HG03280 (cell line): ENCODE measurements at regions not wholly inside any gene's neighbourhood (a gene's known extent, or its start where the extent isn't known, plus 50 kb on each side); places are given as distances from the start of the nearest gene placed in this dataset.
"Not testable (repeated sequence)": the region's sequence is repeated elsewhere in the genome, so short reads cannot be mapped to it uniquely, and the experiment has no call there.

ENCODE experiments used
- ATAC-seq: cut with Tn5 transposase; IDR thresholded peaks from one replicate; pipeline ENCODE4 v1.9.1; 2021; ENCODE audit warnings: mild to moderate bottlenecking, moderate library complexity; ENCODE audit not compliant: unreplicated experiment

DNA sequence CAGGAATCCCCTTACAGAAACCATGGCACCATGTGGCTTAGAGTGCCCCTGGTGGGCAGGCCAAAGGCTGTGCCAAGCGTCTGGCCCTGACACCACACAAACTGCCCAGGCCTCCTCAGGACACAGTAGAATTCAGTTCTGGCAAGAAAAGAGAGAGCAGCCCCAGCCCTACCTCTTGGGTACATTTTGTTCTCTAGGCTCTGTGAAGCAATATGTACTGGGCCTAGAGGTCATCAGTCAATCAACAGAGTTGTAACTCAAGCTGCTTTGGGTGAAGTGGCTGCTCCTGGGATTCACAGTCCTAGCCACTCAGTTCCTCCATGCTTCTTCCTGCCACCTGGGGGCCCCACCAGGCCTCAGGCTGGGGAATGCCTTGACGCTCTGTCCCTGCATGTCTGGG lies 158.1 kb upstream of the MAMLD1 start:
- ATAC-seq: no peak

DNA sequence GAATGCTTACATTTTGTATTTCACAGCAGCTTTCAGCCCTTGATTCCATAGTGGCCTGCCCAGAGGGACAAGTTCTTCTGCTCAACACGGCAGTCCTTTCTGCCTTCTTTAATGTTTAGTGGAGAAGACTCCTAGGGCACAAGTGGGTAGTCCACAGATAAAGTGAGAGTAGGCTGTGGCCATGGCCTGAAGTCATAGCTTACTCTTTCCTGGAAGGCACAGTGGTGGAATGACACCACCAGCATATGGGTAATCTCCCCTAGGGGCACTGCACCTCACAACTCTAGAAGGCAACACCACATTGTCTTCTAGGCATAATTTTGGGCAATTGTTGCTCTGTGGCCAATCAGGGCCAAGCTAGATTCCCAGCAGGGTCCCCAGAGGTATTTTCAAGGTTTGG lies 155.4 kb upstream of the MAMLD1 start:
- ATAC-seq: no peak

DNA sequence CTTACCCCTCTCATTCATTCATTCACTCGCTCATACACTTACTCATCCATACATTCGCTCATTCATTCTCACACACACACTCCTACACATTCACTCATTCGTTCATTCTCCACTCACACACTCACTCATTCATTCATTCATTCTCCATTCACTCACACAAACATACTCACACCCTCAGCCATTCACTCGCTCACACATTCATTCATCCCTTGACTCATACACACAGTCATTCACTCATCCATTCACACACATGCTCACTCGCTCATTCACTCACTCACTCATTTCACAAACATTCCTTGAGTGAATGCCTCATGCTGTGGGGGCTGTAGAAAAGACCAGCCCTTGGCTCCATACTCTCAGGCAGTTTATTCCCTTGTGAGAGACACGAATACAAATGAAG lies 151.1 kb upstream of the MAMLD1 start:
- no peak for ATAC-seq

DNA sequence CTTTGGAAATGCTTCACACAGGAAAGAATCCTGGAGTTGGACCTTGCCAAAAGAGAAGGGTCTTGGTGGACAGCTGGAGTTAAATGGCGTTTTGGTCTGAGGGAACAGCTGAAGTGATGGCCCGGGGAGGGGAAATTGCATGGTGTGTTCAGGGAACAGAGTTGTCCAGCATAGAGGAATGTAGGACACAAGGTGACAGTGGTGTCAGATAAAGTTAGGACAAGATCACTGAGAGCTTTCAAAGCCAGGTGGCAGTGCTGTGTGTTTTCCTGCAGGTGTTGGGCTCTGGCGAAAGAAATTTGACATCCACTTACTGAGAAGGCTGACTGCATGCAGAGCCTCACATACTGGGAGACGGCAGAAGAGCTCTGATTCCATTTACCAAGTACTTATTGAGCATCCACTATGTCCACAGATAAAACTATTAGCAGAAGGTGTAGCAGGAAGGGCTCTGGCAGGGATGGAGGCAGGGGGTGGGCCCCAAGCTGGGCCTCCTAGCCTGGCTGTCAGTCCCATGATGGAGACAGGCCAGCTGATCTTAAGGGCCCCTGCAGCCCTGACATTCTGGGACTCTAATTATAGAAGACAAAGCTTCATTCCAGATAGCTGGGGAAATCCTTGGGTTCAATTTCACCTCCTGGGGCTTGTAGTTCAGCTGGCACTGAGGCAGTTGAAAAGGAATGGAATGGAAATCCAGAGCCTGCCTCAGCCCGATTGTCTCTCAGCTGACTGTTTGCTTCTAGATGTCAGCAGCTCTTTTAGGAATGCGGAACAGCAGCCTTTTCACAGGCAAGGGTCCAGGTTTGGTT lies 150.2 kb upstream of the MAMLD1 start:
- no peak for ATAC-seq

DNA sequence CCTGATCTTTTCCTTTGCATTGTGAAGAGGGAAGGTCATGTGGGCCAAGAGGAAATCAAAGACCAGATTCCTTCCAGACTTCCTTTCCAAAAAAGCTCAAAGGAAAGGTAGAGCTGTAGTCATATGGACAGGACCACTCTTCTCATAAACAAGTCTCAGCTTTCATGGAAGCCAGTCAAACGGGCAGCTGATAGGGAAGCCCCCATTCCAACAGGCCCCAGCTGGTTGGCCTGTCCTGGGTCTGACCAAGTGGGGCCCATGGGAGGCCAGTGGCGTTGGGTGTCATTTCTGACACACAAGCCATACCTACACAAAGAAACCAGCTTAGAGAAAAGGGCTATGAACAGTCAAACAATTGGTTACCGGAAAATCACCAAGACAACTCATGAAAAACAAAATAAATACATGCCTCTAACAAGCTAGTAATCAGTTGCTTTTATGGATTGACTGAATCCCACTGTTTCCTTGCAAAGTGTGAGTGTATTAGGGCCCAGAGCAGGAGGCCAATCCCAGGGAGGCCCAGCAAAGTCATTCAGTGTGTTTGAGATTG lies 149.6 kb upstream of the MAMLD1 start:
- ATAC-seq: no peak

DNA sequence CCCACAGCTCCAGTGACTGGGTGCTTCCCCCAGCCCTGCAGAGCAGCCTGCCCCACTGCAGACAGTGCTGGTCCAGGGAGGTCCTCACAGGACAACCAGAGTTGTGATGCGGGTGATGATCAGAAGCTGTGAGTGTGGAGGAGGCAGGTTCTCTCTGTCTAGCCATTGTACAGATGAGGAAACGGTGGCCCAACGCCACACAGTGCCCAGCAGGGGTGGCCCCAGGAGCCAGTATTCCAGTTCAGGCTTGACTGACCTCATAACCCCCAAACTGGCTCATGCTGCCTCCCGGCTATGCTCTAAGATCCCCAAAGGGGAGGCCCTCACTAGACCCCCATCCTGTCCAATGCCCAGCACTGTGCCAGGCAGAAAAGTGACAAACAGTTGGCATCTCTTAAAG lies 147.1 kb upstream of the MAMLD1 start:
- not testable (repeated sequence) for ATAC-seq

DNA sequence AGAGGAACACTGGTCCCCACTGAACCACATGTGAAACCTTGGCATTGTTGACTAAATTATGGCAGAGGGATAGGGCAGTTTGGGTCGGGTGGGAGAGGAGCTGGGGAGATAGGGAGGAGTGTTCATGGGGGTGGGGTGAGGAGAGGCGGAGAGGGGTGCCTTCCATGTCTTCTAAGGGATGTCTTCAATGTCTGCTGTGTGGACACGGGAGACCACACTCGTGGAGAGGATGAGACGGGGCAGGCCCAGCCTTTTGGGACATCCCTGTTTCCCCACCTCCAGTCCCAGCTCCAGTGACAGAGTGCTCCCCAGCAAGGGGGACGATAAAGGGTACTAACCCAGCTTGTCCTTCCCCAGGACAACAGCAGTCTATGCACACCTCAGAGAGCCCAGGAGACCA lies 146.4 kb upstream of the MAMLD1 start:
- ATAC-seq: no peak

DNA sequence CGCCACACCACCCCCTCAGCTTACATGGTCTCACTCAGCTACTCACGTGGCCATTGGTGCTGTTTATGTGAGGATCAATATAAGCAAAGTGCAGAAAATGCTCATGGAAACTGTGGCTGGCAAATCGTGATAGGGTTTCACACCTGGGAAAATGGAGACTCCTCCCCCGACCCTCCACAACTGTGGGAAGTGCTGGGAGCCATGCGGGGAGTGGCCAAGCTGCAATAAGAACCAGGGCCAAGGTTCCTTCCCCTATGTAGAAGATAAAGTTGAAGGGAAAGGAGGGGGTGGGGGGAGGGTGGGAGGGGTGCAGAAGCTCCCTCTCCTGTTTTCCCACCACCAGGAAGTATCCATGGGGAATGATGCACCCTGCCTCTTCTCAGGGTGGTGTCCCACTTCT lies 145.5 kb upstream of the MAMLD1 start:
- ATAC-seq: no peak

DNA sequence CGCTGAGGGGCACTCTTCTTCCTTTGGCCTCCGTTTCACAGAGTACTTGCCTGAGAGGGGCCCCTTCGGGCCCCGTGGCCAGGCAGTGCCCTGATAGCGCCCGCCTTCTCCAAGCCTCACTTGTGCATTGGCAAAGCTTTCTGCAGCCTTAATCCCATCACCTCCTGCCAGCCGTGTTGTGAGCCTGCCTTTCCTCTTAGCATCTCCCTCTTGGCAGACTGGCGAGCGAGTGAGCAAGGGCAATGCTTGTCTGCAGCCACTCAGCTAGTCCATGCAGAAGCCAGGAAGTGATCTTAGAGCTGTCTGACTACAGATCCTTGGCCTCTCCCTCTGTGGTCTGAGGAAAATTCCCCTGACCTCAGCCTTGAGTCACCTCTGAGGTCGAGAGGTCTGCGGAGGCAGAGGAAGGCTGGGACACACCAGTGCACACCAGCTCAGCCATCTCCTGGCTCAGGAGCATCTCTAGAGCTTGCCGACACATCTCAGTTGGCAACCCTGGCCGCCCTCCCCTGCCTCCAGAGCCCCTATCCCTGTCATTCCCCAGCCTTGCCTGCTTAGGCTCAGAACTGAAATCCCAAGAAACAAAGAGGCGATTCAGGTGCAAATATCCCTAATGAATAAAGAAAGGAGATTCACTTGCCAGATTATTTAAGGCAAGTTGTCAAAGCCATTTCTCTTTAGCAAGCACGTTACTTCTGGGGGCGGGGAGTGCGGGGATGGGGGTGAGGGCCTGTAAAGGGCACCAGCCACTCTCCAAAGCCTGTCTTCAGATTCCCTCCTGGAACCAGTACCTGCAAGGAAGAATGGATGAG lies 143.5 kb upstream of the MAMLD1 start:
- no peak for ATAC-seq

DNA sequence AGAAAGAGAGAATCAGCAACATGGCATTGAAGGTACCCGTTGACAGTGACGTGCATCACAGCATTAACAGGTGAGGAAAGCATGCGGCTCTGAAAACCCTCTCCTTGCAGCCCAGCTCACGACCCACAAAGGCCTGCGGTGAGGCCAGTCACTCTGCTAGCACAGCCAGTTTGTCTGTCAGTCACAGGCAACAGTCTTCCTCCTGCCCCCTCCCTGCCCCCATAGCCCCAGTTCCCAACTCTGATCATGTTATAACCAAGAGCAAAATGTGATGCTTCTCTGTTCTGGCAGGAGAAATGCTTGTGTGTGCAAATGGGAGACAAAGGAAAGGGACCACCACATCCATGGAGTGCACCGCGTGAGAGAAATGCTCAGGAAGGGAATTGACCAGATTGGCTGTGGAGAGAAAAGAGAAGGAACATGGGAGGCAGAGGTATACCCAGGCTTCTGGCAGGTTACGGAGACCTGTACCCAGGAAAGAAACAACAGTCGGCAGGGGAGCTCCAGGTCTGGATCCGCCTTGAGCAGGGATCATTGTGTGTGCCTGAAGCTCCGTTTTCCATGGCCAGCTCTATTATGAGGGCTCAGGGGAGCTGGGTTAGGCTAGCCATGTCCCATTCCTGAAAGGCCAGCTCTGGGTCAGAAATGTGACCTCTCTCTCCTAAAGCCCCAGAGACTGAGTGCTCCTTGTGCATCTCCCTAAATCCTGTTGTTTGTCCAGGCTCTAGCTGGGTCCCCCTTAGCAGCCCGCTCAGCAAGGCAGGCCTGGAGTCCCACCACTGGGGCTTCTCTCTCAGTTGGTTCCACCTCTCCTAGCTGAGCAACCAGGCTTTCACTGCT lies 139.7 kb upstream of the MAMLD1 start:
- ATAC-seq: no peak

DNA sequence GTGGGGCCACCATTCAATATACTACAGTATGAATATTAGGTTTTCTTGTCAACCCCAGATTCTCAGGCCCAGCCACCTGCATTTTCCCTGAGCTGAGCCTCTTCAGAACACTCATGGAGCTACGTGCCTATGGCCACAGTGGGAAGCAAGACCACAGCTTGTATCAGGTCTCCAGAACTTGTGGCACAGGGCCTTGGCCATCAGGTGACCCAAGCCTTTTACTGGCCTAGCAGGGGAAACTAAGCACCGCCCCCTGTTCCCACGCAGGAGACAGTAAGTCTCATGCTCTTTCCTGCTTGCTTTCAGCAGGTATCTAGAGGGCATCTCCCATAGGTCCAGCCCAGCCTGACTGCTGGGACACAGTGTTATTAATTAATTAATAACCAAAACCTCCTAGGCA lies 138.4 kb upstream of the MAMLD1 start:
- ATAC-seq: no peak

DNA sequence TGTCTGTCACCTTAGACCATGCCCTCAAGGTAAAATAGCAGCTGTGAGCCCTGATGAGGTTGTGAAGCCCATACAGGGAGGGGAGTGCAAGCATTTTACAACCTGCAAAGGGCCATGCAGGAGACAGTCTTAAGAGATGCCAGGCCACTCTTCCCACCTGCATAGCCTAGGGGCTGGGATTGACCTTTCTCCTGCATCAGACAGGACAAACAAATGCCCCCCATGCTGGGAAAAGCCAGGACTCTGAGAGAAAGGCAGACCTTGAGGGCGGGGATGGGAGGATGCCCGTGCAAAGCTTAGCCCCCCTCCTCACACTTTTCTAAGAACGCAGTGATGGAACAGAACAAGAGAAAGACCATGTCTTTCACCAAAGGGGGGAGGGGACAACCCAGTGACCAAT lies 137.9 kb upstream of the MAMLD1 start:
- no peak for ATAC-seq

DNA sequence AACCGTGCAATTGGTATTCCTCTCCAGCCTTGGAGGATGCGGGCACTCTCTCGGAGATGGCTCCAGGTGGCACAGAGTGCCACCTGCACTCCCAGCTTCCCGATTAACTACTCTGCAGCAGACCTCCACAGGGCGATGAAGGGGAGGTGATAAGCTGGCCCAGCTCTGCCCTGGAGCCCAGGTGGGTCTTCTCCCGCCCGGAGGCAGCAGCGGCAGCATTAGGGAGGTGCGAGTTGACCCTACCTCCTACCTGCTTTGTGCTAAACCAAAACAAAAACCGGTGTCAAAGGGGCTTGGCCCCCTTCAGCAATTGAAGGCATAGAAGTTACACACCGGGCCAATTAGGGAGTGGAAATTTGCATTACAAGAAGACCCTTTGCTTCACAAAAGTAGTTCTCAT lies 137.4 kb upstream of the MAMLD1 start:
- no peak for ATAC-seq

DNA sequence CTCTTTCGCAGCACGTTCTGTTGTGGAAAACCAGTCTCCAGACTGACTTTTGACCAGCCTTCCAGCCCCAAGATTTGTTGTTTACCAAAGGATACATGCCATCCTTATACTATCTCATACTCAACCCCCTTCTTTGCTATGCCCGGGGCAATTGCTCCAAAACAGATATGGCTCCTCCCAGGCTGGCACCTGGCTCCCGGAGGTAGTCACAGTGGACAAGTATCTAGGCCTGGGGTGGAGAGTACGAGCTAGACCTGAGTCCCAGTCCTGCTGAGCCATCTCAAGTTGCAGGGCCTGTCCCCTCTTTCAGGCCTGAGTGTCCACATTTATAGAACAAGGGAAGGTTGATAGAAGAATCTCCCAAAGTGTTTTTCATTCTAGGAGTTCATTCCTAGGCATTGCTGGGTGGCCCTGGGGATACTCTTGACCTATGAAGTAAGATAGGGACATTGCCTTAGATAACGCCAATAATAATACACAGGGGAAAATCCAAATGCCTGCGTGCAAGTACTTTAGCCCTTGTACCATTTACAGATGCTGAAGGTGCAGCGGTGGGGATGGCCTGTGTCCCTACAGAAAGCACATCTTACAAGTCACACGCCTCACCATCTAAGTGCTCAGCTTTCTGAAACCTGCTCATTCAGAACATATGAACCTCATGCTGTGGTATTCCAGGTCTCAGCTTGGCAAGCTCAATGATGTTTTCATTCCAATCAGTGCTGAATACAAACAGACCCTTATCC lies 136.7 kb upstream of the MAMLD1 start:
- ATAC-seq: no peak

DNA sequence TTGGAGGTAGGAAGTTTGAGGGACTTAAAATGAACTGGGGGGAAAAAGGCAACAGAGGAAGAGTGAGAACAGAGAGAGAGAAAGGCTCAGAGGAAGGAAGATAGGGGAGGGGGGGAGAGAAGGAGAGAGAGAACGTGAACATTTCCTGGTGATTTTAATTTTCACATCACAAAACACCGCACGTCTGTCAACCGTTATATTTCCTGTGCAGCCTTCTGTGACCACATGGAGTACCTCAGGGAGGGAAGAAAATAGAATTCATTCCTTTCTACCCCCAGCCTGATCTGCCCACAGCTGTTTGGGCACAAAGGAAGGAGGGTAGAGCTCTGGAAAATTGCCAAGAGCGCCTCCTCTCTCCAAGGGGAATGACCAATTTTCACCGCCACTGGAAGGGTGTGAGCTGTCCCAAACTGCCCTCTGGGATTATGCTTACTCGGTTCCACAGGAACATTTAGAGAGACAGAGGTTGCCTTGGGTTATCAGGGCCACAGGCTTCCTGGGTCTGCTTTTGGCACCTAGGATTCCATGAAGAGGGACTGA lies 135.7 kb upstream of the MAMLD1 start:
- ATAC-seq: no peak

DNA sequence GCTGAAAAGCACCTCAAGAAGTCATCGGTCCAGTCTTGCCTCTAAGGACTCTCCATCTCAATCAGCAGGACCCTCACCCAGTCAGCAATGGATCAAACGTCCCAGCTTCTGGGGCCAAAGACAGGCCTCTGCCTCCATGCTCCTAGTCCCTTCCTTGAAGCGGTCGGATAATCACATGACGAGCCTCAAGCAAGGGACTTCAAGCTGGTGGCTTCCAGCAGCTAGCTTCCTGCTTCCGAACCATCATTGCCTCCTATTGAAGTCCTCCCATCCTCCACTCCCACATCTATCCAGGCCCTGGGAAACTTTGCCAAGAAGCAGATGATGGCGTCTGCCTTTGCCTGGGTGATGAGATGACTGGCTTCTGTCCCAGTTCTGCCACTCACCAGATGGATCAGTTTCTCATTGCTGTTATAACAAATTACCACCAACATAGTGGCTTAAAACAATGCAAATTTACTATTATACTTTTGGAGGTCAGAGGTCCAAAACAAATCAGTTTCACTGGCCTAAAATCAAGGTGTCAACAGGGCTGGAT lies 135.2 kb upstream of the MAMLD1 start:
- no peak for ATAC-seq

DNA sequence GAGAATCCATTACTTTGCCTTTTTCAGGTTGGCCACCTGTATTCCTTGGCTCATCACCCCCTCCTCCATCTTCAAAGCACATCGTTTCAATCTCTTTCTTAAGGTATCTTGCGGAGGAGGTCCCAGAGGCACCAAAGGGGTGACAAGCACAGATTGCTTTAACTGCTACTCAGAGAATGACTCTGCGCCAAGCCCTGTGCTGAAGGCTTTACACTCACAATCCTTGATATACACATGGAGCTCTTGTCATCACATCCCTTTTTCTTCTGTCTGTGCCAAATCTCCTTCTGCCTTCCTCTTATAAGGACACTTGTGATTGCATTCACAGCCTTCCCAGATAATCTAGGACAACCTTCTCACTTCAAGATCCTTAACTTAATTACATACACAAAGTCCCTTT lies 134.7 kb upstream of the MAMLD1 start:
- ATAC-seq: no peak

DNA sequence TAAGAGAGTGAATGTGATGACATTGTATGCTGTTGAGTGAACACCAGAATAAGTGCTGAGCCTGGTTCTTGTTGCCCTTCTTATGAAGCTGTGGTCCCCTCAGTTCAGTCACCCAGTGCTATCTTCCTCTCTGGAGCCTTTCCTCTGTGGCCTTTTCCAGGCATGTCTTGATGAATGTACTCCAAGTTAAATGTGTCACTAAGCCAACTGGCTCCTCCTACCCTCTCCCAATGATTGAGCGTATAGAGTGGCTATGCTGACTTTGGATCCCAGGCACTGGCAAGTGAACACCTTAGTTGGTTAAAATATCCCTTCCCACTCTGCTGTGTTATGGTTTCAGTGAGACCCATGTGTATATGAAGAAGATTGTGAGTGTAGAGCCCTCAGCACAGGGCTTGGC lies 134.1 kb upstream of the MAMLD1 start:
- no peak for ATAC-seq

DNA sequence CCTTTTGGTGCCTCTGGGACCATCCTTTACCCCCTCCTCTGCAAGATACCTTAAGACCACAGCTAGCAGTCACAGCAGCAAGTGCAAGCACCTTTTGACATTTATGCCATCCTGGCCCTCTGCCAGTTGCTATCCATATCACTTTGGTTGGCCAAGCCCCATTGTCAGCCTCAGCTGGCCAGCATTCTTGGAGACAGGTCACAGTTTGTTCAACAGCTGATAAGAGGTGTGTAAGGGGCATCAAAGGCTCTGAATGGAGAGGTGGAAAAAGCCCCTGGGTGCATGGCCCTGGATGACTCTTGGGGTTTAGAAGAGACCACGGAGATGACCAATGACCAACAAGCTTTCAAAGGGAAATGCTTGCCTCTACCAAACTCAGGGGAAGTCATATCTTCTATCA lies 133.6 kb upstream of the MAMLD1 start:
- ATAC-seq: no peak

DNA sequence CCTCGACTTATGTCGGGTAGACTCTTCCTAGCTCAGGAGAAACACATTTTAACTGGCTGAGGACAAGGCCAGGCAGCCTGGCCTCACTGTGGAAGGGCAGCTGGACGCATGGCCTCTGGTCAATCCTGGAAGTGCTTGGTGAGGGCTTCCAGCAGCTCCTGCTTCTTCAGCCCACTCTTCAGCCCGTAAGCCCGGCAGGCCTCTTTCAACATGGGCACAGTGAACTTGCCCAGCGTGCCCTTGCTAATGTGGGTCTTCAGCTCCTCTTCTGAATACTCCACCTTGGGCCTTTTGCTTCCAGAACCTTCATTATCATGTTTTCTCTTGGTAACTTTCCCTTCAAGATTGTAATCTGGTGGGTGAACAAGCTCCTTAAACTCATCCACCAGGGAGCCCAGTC lies 132.2 kb upstream of the MAMLD1 start:
- not testable (repeated sequence) for ATAC-seq
